Raji (cell line): ENCODE measurements at regions not wholly inside any gene's neighbourhood (a gene's known extent, or its start where the extent isn't known, plus 50 kb on each side); places are given as distances from the start of the nearest gene placed in this dataset.

Experiments used
- POLR2A ChIP-seq: IDR thresholded peaks from 2 replicates; pipeline ENCODE4 v1.6.1; 2011; ENCODE audit warnings: low read depth, low read length, control low read depth; ENCODE audit not compliant: insufficient read depth

DNA sequence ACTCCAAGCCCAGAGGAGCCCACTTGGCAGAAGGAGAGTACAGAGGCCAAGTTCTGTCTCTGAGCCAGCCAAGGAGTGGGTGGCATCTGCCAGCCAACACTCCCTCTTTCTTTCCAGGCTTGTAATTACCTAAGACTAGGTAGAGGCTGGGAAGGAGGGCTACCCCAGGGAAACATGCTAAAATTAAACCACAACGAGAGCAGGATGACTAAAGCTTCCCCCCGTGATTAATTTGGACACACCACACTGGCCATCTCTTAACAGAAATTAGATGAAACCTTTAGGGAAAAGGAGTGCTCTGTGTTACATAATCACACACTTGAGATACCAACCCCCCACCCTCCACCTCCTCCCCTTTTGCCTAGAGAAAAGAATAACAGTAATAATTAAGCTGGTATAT, 102.1 kb upstream of the ZC3H12A start:
- no peak for TF ChIP-seq POLR2A

DNA sequence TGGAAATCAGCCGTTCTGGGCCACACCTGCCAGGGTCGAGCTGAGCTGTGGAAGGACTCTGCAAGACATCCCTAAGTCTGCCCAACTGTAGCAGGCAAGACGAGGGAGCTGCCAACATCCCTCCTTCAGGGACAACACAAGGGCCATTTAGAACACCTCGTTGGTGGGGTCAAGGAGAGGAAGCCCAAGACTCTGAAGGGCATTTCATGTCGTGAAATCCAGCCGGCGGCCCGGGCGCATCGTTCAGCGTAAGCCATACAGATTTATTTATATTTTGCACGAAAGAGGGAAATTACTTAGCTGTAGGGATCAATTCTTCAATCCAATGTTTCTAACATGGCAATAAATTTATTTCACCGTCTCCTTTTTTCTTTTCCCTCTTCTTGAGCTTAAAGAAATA, 101.7 kb upstream of the ZC3H12A start:
- no peak for TF ChIP-seq POLR2A

DNA sequence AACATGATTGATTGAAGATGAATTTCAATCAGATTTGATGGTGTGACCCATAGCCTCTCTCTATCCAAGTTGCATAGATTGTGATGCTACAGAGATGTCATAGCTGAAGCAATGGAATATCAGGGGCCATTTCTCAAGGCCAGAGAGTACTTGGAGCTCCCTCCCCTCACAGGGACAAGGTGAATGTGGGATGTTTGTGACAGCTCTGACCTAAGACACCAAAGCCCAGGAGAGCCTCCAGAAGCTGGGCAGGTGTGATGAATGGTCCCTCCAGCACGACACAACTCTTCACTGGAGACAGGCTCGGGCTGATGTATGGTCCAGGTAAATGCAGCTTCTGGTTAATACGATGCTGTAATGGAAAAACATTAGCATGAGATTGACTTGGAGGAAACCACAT, 101.0 kb upstream of the ZC3H12A start:
- no peak for TF ChIP-seq POLR2A

DNA sequence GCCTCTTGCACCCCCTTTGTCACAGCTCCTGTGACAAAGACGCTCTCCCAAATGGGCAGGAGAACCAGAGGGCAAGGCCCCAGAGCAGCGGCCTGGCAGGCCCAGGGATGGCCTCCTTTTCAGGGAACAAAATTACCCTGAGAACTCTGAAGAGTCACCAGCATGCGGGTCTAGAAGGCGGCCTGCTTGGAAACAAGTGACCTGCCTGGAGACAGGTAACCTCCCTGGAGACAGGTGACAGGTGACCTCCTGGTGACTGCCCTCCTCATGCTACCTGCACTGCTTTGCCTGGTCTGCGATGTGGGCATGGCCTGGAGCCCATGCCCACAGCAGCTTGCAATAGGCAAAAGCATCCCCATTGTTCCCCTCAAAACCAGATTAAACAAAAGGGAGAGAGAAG, 86.5 kb upstream of the ZC3H12A start:
- TF ChIP-seq POLR2A = no peak

DNA sequence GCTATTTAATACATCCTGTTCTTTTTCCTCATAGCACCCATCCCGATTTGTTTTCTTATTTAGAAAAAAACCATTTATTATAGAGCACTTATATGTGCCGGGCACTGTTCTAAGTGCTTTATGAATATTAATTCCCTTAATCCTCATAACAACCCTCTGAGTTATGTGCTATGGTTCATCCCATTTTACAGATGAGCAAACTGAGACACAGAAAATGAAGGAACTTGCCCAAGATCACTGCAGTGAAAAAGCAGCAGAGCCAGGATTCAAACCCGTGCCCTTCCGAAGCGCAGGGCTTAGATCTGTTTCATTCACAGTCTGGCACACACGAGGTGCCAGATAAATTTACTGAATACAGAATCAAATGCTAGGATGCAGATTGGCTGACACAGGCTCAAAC, 85.1 kb upstream of the ZC3H12A start:
- TF ChIP-seq POLR2A = no peak

DNA sequence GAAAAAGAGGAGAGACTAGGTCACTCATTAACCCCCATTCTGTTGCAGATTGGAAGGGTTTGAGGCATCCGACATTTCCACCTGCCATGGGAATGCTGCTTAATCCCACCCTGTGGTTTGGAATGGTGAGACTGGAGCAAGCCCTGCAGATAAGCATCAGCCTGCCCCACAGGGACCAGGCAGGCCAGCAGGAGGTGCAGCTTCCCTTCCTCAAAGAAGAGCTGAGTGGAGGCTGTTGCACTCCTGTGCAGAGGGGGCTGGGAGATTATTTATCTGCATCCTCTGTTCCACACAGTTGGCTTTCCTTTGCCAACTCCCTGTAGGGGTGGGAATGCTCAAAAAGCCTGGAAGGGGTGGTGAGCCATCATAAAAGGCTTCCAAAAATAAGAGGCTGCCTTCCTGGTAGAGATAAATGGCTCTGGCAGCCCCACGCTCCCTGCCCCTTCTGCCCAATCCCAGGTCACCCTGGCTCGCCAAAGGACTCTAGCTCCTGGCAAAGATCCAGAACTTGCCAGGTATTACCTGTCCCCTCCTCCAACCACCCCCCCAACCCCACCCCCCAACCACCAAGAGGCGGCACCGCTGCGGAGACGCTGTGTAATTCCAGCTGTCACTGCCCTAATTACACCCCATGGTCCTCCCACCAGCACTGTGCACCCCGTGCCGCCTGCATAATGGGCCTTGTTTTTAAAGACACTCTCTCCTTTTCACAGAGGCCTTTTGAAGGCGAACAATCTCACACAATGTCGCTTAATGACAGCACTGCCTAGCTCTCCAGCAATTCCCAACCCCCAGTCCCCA, 83.0 kb upstream of the ZC3H12A start:
- no peak for TF ChIP-seq POLR2A

DNA sequence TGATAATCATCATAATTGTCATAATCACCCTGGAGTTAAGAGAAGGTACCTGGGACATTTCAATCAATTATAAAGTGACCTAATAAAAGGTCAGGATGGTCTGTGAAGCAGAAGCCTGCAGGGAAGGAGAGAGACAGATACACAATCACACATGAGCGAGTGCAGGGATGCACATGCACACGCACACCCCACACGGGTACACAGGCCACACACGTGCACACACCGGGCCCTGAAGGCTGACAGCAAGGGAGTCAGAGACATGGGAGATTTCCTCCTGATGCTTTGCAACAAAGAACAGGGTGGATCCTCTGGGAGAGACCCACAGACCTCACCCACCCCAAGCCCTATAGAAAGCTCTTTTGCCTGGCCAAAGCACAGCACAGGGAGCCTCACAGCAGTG, 82.3 kb upstream of the ZC3H12A start:
- TF ChIP-seq POLR2A = no peak

DNA sequence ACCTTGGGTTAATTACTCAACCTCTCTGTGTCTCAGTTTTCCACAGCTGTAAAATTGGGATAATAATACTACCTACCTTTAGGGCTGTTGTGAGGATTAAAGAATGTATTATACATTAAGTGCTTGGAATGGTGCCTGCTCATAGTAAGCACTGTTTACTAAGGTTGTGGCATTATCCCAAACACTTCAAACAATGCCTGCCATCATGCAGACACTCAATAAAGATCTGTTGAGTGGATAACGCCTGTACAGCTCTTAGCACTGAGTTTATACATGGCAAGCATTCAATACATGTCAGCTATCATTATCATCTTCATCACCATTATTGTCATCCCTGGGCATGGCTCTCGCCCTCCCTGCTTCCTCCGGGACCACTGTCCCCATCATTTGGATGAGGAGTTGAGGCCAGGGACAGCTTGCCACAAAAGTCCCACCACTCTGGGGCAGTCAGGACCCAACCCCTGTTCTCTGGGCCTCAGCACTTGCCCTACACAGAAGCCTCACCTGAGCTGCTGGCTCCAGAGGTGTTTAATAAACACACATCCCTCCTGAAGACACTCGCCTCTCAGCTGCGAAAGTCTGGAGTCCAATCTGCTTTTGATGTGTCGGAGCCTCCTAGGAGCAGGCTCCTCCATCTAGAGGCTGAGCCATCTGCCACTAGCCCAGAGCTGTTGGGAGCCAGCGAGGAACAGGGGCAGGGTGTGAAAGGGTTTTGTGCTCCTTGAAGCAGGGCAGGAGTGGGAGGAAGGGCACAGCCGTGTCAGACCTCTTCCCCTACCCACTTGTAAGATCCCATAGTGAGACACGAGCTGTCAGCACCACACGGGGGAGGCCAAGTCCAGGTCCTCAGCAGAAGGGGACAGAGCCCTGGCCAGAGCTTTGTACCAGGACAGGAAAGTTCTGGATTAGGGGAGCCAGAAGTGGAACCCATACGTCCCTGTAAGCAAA, 80.9 kb upstream of the ZC3H12A start:
- no peak for TF ChIP-seq POLR2A

DNA sequence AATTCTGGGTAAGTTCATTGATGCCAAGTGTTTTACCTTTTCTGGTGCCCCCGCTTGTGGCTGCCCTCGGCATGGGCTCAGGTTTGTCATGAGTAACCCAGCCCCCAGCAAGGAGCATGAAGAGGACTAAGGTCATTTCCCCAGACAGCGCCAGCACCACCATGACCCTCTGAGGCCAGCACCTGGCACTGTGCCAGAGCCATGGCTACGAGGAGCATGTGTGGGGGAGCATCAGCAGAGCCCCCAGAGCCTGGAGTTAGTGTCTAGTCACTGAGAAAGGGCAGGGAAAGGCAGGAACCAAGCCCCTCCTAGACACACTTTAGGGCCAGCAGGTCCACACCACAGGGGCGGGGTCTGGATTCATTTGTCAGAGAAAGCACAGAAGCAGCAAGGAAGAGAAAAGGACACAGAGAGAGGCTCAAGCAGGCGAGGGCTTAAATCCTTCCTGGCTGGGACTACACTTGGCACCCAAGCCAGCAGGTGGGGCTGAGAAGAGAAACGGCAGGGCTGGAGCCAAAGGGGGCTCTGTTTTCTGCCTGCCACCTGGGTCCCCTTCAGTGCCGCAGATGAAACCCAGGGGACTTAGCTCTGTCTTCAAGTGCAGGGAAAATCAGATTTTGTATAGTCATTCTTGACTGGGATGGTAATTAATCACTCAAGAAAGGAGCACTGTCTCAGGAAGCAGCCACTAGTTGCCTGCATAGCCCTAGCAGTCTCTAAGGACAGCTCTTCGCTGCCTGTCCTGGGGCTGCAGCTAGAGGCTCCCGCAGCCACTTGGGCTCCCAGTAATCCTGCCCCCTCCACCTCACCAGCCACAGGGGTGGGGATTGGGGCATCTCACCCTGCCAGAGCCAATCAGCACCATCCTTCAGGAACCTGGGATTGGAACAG, 79.6 kb upstream of the ZC3H12A start:
- no peak for TF ChIP-seq POLR2A

DNA sequence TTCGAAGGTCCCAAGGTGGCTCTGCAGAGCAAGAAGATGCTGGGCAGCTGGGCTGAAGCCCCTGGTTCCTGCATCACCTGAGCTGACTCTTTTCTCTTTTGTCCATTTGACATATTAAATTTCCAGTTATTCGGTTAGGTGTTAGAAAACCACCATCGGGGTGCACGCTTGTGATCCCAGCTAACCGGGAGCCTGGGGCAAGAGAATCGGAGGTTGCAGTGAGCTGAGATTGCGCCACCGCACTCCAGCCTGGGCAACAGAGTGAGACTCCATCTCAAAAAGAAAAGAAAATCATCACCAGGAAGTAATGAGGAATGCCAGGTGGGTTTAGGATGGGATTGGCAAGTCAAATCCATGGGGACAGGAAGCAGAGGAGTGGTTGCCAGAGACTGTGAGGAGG, 76.3 kb upstream of the ZC3H12A start:
- TF ChIP-seq POLR2A = no peak

DNA sequence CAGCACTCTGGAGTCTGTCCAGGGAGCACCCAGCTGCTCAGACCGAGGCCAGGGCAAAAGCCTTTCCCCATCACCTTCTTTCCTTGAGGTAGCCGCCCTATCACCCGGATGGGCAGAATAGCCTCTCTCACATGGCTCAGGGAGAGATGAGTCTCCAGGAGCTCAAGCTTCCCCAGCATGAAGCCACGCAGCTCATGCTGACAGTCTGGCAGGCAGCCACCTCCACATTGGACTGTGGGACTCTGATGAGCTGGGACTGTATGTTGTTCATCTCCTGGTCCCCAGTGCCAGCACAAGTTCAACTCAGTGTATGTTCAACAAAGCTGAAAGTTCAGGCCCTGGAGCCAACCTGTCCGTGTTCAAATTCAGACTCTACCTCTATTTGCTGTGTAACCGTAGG, 75.2 kb upstream of the ZC3H12A start:
- no peak for TF ChIP-seq POLR2A

DNA sequence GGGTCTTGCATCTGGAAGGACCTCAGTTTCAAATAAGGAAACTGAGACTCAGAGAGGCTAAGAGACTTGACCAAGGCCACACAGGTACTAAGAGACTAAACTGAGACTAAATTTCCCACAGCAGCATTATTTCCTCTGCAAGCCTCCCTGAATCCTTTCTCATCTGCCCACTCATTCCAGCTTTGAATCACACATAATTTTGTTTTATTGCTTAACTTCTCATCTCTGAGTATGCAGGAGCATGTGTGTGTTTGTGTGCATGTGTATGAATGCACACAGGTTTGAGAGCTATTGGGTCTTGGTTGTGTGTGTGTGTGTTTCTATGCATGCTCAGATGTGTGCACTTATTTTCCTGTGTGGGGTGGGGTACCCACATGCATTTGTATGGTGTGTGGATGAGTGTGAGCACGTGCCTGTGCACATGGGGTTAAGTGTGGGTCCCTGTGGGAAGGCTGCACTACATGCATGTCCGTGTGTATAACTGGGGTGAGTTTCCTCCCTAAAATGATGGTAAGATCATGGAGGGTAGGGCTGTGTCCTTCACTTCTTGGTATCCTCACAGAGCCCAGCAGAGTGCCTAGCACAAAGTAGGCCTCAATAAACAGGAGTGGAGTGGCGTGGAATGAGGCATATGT, 74.4 kb upstream of the ZC3H12A start:
- no peak for TF ChIP-seq POLR2A

DNA sequence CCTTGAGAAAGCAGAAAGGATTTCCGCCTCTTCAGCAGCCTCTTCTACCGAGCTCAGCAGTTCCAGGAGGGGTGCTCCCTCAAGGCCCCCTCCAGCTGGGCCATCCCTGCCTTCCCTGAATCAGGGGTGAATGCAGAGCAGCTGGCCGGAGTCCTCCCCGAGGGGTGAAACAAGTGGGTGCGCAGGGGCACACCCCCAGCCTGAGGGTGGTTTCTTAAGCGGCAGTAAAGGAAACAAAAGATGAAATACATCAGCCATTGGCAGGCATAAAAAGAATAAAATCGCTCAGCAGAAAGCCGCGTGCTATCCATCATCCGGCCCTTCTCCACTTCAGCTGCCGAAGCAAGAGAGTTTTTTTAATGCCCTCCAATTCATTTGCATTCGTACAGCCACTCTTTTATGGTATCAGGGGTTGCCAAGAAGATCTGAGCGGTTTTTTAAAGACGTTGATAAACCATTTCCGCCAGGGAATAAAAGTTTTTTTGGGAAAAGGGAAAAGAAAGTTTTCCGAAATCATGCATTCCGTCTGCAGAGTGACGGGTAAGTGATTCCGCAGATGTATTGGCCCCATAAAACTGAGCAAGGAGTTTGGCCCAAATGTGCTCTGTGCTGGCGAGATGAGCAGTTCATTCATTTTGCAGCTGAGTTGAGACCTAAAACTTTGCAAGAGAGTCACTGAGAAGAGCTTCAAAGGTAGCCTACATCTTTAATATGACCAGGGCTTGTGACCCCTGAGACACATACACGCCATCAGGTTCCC, 73.7 kb upstream of the ZC3H12A start:
- TF ChIP-seq POLR2A = no peak

DNA sequence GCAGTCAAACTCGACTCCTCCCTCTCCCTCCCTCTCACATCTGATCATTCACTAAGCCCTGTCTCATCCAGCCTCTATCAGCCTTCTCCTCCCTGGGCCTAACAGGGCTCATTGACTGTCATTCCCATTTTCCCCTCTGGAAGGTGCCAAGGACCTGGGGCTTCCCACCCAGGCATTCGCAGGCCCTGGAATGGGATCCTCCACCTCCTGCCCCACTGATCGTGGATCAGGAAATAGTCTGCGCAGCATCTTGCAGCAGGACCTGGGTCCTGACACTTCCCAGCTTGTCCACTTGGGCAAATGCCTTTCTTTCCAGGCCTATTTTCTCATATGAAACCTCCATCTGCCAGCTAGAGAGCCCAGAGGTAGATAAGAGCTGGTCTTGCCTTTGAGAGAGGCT, 71.2 kb upstream of the ZC3H12A start:
- no peak for TF ChIP-seq POLR2A
